Renal cortex interstitium (tissue), 11 donors: ENCODE measurements at regions not wholly inside any gene's neighbourhood (a gene's known extent, or its start where the extent isn't known, plus 50 kb on each side); places are given as distances from the start of the nearest gene placed in this dataset.
A peak's percentile ranks its signal among the peaks of the same experiment; 100 is the strongest.

Experiments
- DNase-seq, 11 donors: peaks; one replicate each; pipeline ENCODE4 v3.0.0-alpha.2; 2013; ENCODE audit warnings: low read depth in 9 of 11, low spot score in 4 of 11; ENCODE audit errors: extremely low read depth in 1 of 11

DNA sequence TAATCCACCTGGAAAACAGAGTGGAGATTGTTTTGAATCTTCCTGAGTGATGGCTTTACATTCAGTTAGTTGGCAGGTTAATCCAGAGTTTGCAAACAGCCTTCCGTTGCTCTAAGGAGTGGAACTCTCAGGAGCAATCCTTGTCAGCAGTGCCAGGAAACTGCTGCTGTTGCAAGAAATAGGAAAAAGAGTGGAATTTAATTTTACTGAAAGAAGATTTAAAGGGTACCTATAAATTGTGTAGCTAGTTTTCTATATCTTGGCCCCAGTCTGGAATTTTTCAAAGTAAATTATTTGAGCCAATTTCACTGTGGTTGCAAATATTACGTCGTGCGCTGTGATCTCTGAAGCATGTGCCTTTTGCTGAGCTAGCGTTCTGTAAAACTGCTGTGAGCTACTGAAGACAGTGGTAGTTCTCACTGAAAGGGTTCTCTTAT, 55.5 kb upstream of the SLC5A12 start:
- peak in 2 of 11 donors; percentile 13 to 38 for DNase-seq

DNA sequence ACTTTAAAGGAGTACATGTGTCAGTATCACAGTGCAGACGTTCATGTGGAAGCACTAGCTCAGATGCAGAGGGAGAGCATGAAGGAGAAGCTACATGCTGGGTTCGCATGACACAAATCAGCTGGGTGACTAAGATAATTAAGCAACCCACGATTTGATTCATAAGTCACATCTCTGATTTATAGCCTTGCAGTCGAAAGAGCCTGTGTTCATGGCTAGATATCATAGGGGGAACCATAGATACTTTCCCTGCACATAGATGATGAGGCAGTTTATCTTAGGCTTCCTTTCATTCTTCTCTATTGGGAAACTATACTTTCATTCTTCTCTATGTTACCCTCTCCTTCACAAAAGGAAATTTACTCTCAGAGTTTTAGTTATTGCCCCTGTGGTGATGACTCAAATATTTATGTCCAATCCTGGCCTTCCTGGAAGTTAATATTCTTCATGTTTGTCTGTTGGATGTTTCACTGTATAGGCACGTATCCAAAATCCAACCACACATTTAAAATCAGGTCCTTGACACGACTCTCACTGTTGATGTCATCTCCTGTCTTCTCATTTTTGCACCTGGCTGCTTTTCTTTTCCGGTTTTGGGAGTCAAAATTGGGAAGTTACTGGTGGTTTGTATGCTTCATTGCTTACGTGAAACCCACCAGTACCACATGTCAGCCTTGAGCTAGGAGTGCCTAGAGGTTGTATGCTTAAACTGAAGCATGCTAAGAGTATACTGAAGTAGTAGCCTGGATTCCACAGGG, 56.3 kb upstream of the SLC5A12 start:
- DNase-seq = no peak

DNA sequence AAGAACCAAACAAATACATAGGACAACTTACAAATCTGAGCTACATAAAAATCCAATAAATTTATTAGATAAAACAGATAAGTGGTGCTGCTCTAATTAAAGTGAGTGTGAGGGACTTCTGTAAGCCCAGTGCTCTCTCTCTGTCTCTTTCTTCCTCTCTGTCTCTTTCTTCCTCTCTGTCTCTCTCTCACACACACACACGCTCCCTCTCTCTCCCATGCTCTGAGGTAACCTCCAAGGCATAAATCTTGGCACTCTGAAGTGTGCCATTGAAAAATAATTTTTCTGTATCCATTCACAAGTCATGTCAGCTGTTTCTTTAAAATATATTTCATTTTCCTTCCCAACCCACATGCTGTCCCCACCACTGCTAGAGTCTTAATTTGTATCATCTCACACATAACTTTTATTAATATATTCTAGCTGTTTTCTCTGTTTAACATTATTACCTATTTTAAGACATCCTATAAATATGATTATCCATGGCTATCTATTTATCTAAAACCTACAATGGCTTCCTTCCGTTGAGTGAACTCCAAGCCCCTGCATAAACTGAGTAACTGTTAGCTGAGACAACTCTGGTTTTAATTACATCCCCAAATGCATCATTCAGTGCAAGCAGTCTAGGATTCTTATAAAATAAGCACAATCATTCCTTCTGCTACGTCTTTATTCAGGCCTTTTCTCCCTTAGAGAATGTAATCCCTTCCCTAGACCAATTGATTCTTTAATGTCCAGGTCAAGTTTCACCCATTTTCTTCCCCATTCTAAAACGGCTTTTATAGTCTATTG, 57.4 kb upstream of the SLC5A12 start:
- DNase-seq = no peak

DNA sequence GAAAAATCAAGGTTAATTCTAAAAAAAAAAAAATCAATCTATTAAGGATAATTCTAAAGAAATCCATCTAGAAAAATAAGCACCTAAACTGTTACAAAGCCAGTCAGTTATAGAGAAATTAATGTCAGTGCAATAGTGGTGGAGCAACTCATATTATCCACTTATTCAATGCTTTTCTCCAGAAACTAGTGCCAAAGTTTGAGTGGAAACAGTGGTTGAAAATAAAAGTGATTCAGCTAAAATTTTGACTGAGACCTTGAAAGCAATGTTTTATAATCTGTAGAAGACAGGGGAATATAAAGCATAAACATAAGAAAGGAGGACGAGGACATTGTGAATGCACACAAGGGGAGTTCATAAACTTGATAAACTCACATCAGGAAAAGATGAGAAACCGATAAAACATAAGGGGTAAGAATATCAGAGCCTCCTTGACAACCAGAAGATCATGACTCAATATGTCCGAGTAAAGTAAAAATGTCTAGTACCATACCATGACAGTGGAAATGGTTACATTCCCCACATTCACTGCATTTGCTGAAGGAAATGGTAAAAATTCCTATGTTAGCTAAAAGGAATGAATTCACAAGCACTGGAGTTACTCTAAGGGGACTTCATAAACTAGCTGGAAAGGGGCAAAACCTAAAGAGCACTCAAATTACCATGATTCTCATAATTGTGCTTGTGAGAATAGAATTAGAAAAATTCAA, 58.7 kb upstream of the SLC5A12 start:
- no peak for DNase-seq

DNA sequence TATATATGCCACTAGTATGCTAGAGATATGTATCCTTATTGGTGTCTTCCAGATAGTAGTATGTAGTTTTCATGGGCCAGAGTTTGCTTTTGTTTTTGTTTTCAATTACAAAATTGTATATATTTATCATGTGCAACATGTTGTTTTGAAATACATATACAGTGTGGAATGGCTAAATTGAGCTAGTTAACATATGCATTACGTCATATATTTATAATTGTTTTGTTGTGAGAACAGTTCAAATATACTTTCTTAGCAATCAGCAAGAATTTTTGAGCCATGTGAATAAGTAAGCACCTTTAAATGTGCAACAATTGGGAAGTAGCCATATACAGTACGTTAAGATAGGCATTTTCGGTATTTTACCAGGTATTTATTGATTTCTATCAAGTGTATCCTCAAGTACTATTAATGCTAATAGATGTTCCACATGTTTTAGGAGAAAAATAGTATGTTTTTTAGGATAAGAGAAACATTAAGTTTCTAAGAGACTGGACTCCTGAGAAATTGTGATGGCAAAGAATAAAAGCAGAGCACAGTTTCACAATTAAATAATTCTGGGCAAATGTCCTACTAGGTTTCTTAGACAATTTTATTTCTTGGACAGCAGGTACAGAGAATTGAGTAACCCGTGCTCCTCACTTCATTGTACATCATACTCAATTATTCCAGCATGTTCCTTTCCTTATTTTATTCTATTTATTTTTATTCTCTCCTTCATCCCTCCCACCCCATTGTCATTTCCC, 60.5 kb upstream of the SLC5A12 start:
- no peak for DNase-seq

DNA sequence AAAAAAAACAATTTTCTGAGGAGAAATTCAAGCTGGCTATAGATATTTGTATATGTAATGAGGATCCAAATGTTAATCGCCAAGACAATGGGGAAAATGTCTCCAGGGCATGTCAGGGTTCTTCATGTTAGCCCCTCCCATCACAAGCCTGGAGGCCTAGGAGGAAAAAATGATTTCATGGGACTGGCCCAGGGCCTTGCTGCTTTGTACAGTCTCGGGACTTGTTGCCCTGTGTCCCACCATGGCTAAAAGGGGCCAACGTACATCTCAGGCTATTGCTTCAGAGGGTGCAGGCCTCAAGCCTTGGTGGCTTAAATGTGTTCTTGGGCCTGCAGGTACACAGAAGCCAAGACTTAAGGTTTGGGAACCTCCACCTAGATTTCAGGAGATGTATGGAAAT, 62.1 kb upstream of the SLC5A12 start:
- DNase-seq = no peak

DNA sequence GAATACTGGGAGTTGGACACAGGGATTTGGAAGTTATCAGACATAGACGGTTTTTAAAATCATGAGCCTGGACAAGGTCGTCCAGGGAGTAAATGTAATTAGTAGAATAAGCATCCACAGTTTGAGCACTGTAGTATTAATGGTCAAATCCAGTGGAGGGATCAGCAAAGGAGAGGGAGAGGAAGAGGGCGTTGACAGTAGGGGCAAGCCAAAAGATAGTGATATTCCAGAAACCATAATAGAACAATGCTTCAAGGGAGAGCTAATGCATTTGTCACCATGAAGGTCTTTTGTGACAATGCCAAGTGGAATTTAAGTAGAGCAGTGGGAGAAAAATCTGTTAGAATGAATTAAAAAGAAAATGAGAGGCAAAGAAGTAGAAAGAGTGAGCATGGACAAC, 68.9 kb upstream of the SLC5A12 start:
- no peak for DNase-seq

DNA sequence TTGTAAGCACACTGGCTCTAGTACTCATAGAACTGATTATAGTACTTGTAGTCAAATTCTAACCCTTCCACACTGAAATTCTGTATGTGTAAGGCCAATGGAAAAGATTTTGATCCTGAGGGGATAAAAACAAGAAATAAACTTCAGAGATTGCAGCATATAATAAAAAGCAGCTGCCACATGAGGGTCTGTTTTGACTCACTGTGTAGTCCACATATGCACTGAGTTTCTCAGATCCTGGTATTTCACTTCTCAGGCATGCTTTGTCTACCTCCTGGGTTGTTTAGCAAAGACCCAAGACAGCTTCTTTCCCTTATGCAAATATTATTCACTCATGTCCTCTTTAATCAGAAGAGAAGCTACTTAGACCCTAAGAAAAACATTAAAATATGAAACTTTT, 71.1 kb upstream of the SLC5A12 start:
- no peak for DNase-seq

DNA sequence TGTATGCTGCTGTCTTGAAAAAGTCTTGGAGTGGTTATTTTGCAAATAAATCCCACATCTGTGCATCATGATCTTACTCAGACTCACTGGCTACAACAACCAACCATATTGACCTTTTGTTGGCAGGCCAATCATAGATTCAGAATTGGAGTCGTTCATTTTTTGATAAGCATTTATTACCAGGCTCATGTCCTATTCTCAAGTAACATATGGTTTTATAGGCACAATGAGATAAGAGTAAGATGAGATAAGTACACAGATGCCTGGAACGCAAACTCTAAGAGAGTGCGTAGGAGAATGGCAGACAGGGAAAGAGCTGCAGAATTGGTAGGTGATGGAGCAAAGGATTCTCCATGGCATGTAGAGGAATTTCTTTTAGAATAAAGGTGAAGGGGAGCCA, 71.6 kb upstream of the SLC5A12 start:
- no peak for DNase-seq

DNA sequence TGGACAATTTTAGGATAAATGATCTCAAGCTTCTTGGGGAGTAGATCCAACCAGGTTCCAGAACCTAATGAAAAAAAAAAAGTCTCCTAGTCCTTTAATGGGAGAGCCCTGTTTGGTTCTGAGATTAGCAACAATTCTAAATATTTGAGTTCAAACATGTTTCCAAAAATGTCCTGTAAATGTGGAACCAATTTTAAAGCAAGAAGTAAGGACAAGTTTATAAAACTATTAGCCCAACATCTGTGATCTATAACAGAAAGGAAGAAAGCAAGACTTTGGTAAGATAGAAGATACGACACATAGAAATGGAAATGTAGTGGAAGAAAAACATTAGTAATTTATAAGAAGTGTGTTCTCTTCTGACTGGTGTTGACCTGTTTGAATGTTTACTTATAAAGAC, 79.7 kb upstream of the SLC5A12 start:
- DNase-seq = no peak

DNA sequence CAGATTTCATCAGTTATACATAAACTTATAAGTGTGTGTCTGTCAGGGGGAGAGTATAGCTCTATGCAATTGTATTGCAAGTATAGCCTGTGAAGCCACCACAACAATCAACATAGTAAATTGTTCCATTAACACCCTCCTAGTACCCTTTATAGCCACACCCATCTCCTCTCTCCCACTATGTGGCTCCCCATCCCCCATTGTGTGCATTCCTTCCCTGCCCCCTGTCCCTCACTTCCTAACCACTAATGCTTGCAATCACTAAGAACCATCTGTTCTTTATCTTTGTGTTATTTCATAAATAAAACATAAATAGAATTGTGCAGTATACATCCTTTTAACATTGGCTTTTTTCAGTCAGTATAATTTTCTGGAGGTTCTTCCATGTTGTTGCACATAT, 83.1 kb upstream of the SLC5A12 start:
- DNase-seq = no peak

DNA sequence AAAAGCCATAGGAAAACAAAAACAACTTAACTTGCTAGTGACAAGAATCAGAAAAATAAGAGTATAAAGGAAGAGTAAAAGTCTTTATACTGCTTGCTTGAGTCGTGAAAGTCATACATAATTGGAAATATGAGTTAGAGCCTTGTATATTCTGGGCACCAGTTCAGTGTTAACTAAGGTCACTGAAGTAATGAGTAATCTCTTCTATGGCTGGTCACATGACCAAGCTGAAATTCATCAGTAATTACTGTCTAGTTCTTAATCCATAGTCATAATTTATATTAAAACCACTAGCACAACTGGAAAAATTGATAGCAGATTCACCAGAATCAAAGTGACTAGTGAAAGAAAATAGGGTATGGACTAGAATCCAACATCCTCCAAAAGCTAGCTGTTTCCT, 84.4 kb upstream of the SLC5A12 start:
- no peak for DNase-seq

DNA sequence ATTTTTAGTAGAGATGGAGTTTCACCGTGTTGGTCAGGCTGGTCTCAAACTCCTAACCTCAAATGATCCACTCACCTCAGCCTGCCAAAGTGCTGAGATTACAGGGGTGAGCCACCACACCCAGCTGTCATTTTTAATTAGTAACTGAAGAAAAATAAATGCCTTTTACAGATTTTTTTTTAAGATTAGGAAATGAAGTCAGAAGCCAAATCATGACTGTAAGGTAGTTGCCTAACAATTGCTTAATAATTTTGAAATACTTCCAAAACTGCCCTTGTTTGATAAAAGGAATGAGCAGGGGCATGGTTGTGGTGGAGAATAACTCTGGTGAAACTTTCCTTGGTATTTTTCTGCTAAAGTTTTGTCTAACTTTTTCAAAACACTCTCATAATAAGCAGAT, 98.9 kb upstream of the SLC5A12 start:
- no peak for DNase-seq

DNA sequence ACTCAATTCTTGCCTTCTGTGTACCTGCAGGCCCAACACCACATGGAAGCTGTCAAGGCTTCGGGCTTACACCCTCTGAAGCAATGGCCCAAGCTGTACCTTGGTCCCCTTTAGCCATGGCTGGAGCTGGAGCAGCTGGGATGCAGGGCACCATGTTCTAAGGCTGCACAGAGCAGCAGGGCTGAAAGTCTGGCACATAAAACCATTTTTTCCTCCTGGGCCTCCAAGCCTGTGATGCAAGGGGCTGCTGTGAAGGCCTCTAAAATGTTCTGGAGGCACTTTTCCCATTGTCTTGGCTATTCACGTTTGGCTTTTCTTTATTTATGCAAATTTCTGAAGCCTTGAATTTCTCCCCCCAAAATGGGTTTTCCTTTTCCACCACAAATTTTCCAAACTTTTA, 102.1 kb upstream of the SLC5A12 start:
- no peak for DNase-seq

DNA sequence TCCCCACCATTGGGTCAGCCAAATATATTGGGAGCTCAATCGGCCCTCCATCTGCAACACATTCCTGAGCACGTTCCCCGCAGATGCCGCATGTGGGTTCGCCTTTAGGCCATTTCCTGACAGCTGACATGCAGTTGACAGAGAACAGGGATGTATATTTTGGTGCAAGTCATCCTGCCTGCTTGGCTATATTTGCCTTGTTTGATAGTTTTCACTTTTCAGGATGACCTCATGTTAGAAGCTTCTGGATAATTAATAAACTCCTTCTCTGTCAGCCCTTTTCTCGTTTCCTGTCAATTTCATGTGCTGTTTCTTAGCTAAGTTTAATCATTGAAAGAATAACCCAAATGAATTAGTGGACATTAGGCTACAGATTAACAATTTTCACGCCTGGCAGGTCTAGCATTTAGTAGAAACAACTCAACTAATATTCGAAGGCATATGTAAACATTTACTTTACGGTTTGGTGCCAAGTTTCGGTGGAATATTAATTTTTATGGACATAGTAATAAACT, 105.8 kb upstream of the SLC5A12 start:
- peak in 2 of 11 donors; percentile 23 to 25 for DNase-seq

DNA sequence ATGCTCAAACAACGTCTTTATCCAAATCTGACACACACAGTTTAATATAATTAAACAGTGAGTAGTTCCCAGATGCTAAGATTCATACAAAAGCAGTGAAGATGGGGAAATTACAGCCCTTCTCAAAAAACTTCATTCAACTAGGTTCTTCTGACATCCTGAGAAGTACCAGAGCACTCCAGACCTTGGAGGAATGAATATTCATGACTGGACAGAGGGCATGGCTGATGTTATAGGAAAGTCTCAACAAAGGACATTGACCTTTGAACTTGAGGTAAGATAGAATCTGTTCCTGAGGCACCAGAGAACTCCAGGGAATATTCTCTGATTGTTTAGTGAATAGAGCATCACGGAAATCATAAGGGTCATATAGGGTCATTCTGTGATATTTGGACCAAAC, 106.4 kb upstream of the SLC5A12 start:
- no peak for DNase-seq

DNA sequence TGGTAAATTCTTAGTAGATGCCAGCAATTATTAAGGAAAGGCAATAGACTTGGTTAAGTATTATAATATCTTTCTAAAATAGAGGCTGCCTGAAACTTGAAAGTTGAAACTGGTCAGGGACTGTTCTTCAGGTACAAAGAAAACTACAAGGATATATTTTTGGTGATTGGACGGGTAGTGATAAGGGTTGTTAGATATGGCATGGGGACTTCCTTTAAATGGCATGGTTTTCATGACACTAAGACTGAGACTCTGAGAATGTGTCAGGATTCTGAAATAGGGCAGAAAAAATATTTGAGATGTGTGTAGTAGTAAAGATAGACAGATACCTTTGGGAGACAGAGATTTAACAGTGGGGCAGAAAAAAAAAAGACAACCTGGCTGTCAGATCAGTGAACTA, 108.4 kb upstream of the SLC5A12 start:
- DNase-seq = no peak

DNA sequence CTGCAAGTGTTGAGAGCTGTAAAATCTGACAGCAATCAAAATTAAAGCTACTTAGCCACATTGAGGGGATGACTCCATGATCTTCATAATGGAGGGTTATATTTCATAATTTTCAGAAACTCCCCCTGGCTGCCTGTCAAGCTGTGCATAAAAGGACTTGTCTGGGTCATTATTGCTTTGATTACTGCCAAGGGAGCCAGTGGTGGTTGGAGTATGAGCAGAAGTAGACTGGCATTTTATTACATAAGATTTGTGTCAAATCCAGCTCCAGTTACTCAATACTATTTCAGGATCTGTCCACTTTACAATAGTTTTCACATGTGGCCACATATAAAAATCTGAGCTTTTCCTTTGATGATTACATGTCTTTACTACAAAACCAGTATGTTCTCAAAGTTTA, 108.9 kb upstream of the SLC5A12 start:
- DNase-seq = no peak

DNA sequence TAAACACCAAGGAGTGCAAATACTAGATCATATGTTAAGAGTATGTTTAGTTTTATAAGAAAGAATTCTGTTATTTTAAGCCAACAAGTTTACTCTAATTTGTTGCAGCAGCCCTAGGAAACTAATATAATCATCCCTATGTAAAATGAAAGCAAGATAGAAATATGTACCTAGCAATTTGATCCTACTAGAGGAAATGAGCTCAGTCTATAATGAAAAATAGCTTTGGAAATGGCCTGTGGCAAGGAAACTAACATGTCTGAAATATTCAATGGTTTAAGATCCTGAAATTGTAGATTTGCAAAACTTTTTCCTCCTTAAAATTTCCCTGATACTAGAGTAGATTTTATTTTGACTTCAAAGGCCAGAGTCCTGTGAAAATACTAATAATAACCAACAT, 112.7 kb upstream of the SLC5A12 start:
- no peak for DNase-seq
